ENCODE measurements at regions not wholly inside any gene's neighbourhood (a gene's known extent, or its start where the extent isn't known, plus 50 kb on each side); places are given as distances from the start of the nearest gene placed in this dataset.

- CTCF ChIA-PET, result no interaction called here
- POLR2A ChIA-PET, result no interaction called here
Measured at GRCh38 chr11:91825777-91826176, 398.8 kb upstream of the FAT3 start.

GRCh38 chr11:91823252-91823830 is 401.3 kb upstream of the FAT3 start:
- no peak for TF ChIP-seq SCRT2 (tag by site-specific recombination; IDR thresholded peaks at IDR 0.05)
- no peak for TF ChIP-seq PRDM1 (tag by site-specific recombination; IDR thresholded peaks at IDR 0.05)
- TF ChIP-seq ZNF571 (tag by site-specific recombination; IDR thresholded peaks at IDR 0.05), result no peak
- TF ChIP-seq KLF1 (tag by site-specific recombination; IDR thresholded peaks at IDR 0.05), result no peak
- no peak for TF ChIP-seq ZNF558 (tag by site-specific recombination; IDR thresholded peaks at IDR 0.05)
- TF ChIP-seq PATZ1 (tag by site-specific recombination; IDR thresholded peaks at IDR 0.05), result no peak
- TF ChIP-seq ZNF366 (tag by site-specific recombination; conservative IDR thresholded peaks at IDR 0.05), result no peak
- no peak for TF ChIP-seq ZNF274 (IDR thresholded peaks at IDR 0.05; ENCODE audit: low read length)
- no peak for TF ChIP-seq ZNF274 (tag by site-specific recombination; IDR thresholded peaks at IDR 0.05; ENCODE audit: borderline replicate concordance)
- TF ChIP-seq ZNF501 (tag by site-specific recombination; IDR thresholded peaks at IDR 0.05), result no peak
- TF ChIP-seq ZNF114 (tag by site-specific recombination; IDR thresholded peaks at IDR 0.05), result no peak
- no peak for TF ChIP-seq ZNF544 (tag by site-specific recombination; IDR thresholded peaks at IDR 0.05)
- TF ChIP-seq ZXDB (tag by site-specific recombination; IDR thresholded peaks at IDR 0.05), result no peak
- no peak for TF ChIP-seq ZBTB1 (tag by site-specific recombination; IDR thresholded peaks at IDR 0.05)
- no peak for TF ChIP-seq ZSCAN30 (tag by site-specific recombination; IDR thresholded peaks at IDR 0.05)
- no peak for TF ChIP-seq ZBTB17 (tag by site-specific recombination; IDR thresholded peaks at IDR 0.05)
- no peak for TF ChIP-seq ZNF24 (tag by site-specific recombination; IDR thresholded peaks at IDR 0.05)
- no peak for TF ChIP-seq IKZF3 (tag by site-specific recombination; IDR thresholded peaks at IDR 0.05)
- TF ChIP-seq OSR2 (tag by site-specific recombination; IDR thresholded peaks at IDR 0.05), result no peak
- TF ChIP-seq REST (tag by site-specific recombination; IDR thresholded peaks at IDR 0.05), result no peak
- POLR2A ChIA-PET, result no interaction called here
- Histone ChIP-seq H3K27ac (ENCODE audit: extremely low read depth, low read depth, low read length) (no peak overlapping the region), H3K9me3 (ENCODE audit: control insufficient read depth, insufficient read depth, low read depth, low read length) (no peaks in the 10 kb centered on the region), H3K36me3 (ENCODE audit: control insufficient read depth in 2 of 2, insufficient read depth in 1 of 2, low read length in 2 of 2) (no peaks in the 10 kb centered on the region), H3K4me1 (ENCODE audit: control insufficient read depth, insufficient read depth, low read length) (no peaks in the 10 kb centered on the region), H3K4me3 (ENCODE audit: low read depth, low read length) (no peak overlapping the region)
- CTCF ChIA-PET, result no interaction called here

More at GRCh38 chr11:91825777-91826176, 398.8 kb upstream of the FAT3 start:
- Histone ChIP-seq H3K27ac (ENCODE audit: extremely low read depth, low read depth, low read length) (no peak overlapping the region), H3K9me3 (ENCODE audit: control insufficient read depth, insufficient read depth, low read depth, low read length) (no peaks in the 10 kb centered on the region), H3K4me1 (ENCODE audit: control insufficient read depth, insufficient read depth, low read length) (no peaks in the 10 kb centered on the region), H3K36me3 (ENCODE audit: control insufficient read depth in 2 of 2, insufficient read depth in 1 of 2, low read length in 2 of 2) (no peaks in the 10 kb centered on the region), H3K4me3 (ENCODE audit: low read depth, low read length) (no peak overlapping the region)
- no peak for TF ChIP-seq MEIS1 (CRISPR knock-in tag; IDR thresholded peaks at IDR 0.05; ENCODE audit: borderline replicate concordance)
- no peak for TF ChIP-seq ZBTB7A (tag by site-specific recombination; IDR thresholded peaks at IDR 0.05; ENCODE audit: low read depth)
- 0 out of 2 replicates have a peak, but pooled peaks have one; percentile 22 for TF ChIP-seq ZBTB20 (tag by site-specific recombination; IDR thresholded peaks at IDR 0.05)
